A549 (cell line): ENCODE measurements at regions not wholly inside any gene's neighbourhood (a gene's known extent, or its start where the extent isn't known, plus 50 kb on each side); places are given as distances from the start of the nearest gene placed in this dataset.

Experiments used
- ATAC-seq, 2 experiments: fragments of 200-7000 bp in 1 of 2; fragments of >200 bp in 1 of 2; cut with Nextera tagmentation in 1 of 2; cut with Tn5 transposase in 1 of 2; 3 replicates each; pipeline versions ENCODE4 v1.8.0 to v1.9.1; 2018 to 2020; ENCODE audit warnings: mild to moderate bottlenecking in 1 of 2, moderate library complexity in 1 of 2
- CTCF ChIA-PET: fragments of 300-600 bp; sonication (Branson Sonifier 250); formaldehyde crosslinking; extraction: SDS; loops from one replicate; lab custom pipeline; 2021; ENCODE audit warnings: antibody characterized with exemption, inconsistent platforms; lab: Yijun Ruan, JAX
- POLR2A ChIA-PET: fragments of 350-600 bp; formaldehyde crosslinking; extraction: SDS; loops from one replicate; lab custom pipeline; 2021; ENCODE audit warnings: antibody characterized with exemption, inconsistent platforms; lab: Yijun Ruan, JAX
- DNase-seq, 2 experiments: peaks; one replicate each; pipeline versions ENCODE4 v3.0.0 to v3.0.0-alpha.2; 2011 to 2016; ENCODE audit warnings: low read depth in 1 of 2, low spot score in 1 of 2
- FAIRE-seq: peaks from 2 replicates; lab custom pipeline; 2011; peaks lifted over from hg19 to GRCh38; lab: Jason Lieb, UNC
- H3K27ac ChIP-seq, 2 experiments: fragments of >200 bp; sonication (Bioruptor Twin); formaldehyde crosslinking; 3 replicates each; pipeline ENCODE4 v1.5.1; 2016 to 2017
- H3K4me1 ChIP-seq: fragments of >200 bp; sonication (Bioruptor Twin); formaldehyde crosslinking; 3 replicates; pipeline ENCODE4 v1.6.1; 2016
- H3K4me2 ChIP-seq: fragments of >200 bp; sonication (Bioruptor Twin); formaldehyde crosslinking; 3 replicates; pipeline ENCODE4 v1.6.1; 2016
- H3K4me3 ChIP-seq: fragments of >200 bp; sonication (Bioruptor Twin); formaldehyde crosslinking; 3 replicates; pipeline ENCODE4 v1.5.1; 2016
- H3K9me3 ChIP-seq: fragments of >200 bp; sonication (Bioruptor Twin); formaldehyde crosslinking; 3 replicates; pipeline ENCODE4 v1.6.1; 2016
- CBX8 ChIP-seq: fragments of 200-600 bp; sonication (generic); IDR thresholded peaks from 2 replicates; pipeline ENCODE4 v1.6.1; 2016
- CEBPB ChIP-seq, 2 experiments: fragments of >200 bp in 1 of 2; sonication (Bioruptor Twin) in 1 of 2; formaldehyde crosslinking in 1 of 2; IDR thresholded peaks; 2 replicates each; pipeline ENCODE4 v1.6.1; 2012 to 2016
- CHD2 ChIP-seq: fragments of 150-350 bp; IDR thresholded peaks from 2 replicates; pipeline ENCODE4 v1.6.1; 2014; ENCODE audit warnings: low read length; ENCODE audit not compliant: partially characterized antibody
- CHD4 ChIP-seq: fragments of 200-600 bp; sonication (generic); IDR thresholded peaks from 2 replicates; pipeline ENCODE4 v1.6.1; 2016; ENCODE audit warnings: antibody characterized with exemption, mild to moderate bottlenecking, borderline replicate concordance
- CTCF ChIP-seq: fragments of >200 bp; sonication (Bioruptor Twin); formaldehyde crosslinking; IDR thresholded peaks from 3 replicates; pipeline ENCODE4 v1.5.1; 2016
- ELK1 ChIP-seq: fragments of 150-350 bp; IDR thresholded peaks from 2 replicates; pipeline ENCODE4 v1.6.1; 2014; ENCODE audit warnings: low read depth, mild to moderate bottlenecking, low read length
- EP300 ChIP-seq, 2 experiments: fragments of >200 bp; sonication (Bioruptor Twin); formaldehyde crosslinking; IDR thresholded peaks; 2 replicates in 1 of 2; 3 replicates in 1 of 2; pipeline ENCODE4 v1.6.1; 2016 to 2017
- ESRRA ChIP-seq: fragments of 150-350 bp; IDR thresholded peaks from 2 replicates; pipeline ENCODE4 v1.6.1; 2014; ENCODE audit warnings: mild to moderate bottlenecking, low read length, borderline replicate concordance
- FOSB ChIP-seq: fragments of 250-450 bp; sonication (Bioruptor Pico); IDR thresholded peaks from 2 replicates; pipeline ENCODE4 v1.5.0; 2020; ENCODE audit warnings: mild to moderate bottlenecking, moderate library complexity
- FOSL2 ChIP-seq, 2 experiments: fragments of 450-650 bp in 1 of 2; fragments of >200 bp in 1 of 2; sonication (Bioruptor Twin) in 1 of 2; formaldehyde crosslinking; IDR thresholded peaks; 2 replicates each; pipeline versions ENCODE4 v1.5.0 to v1.6.1; 2016 to 2020; ENCODE audit warnings: mild to moderate bottlenecking in 1 of 2, moderate library complexity in 1 of 2
- FOXS1 ChIP-seq: fragments of 250-450 bp; sonication (Bioruptor Pico); IDR thresholded peaks from 2 replicates; pipeline ENCODE4 v1.5.0; 2020; ENCODE audit warnings: mild to moderate bottlenecking, moderate library complexity
- HDAC2 ChIP-seq: fragments of 200-600 bp; sonication (generic); IDR thresholded peaks from 2 replicates; pipeline ENCODE4 v1.6.1; 2016
- HES2 ChIP-seq: fragments of >200 bp; sonication (Bioruptor Twin); formaldehyde crosslinking; IDR thresholded peaks from 2 replicates; pipeline ENCODE4 v1.6.1; 2016
- HEYL ChIP-seq: fragments of 250-450 bp; sonication (Bioruptor Pico); IDR thresholded peaks from 2 replicates; pipeline ENCODE4 v1.8.0; 2021; ENCODE audit warnings: mild to moderate bottlenecking, moderate library complexity
- HMGXB4 ChIP-seq: fragments of 250-450 bp; sonication (Bioruptor Pico); IDR thresholded peaks from 2 replicates; pipeline ENCODE4 v1.5.0; 2021; ENCODE audit warnings: mild to moderate bottlenecking, moderate library complexity, borderline replicate concordance
- JUNB ChIP-seq: fragments of >200 bp; sonication (Bioruptor Twin); formaldehyde crosslinking; IDR thresholded peaks from 2 replicates; pipeline ENCODE4 v1.6.1; 2016
- MAFK ChIP-seq: fragments of 450-650 bp; IDR thresholded peaks from 2 replicates; pipeline ENCODE4 v1.6.1; 2014; ENCODE audit not compliant: partially characterized antibody
- MAX ChIP-seq: IDR thresholded peaks from 2 replicates; pipeline ENCODE4 v1.6.1; 2012
- MAZ ChIP-seq: fragments of 150-350 bp; IDR thresholded peaks from 2 replicates; pipeline ENCODE4 v1.6.1; 2014; ENCODE audit warnings: antibody characterized with exemption, low read depth, low read length, borderline replicate concordance
- NPAS2 ChIP-seq: fragments of 250-450 bp; sonication (Bioruptor Pico); IDR thresholded peaks from 2 replicates; pipeline ENCODE4 v1.8.0; 2022; ENCODE audit warnings: mild to moderate bottlenecking, moderate library complexity, borderline replicate concordance
- NR3C1 ChIP-seq: fragments of >200 bp; sonication (Bioruptor Twin); formaldehyde crosslinking; IDR thresholded peaks from 3 replicates; pipeline ENCODE4 v1.6.1; 2017
- POLR2A ChIP-seq: IDR thresholded peaks from 2 replicates; pipeline ENCODE4 v1.6.1; 2012; ENCODE audit warnings: mild to moderate bottlenecking, low read length
- RAD21 ChIP-seq, 2 experiments: fragments of >200 bp in 1 of 2; sonication (Bioruptor Twin) in 1 of 2; formaldehyde crosslinking in 1 of 2; IDR thresholded peaks in 1 of 2; conservative IDR thresholded peaks in 1 of 2; 2 replicates in 1 of 2; 3 replicates in 1 of 2; pipeline ENCODE4 v1.6.1; 2012 to 2018; ENCODE audit warnings: inconsistent platforms in 1 of 2
- RFX5 ChIP-seq: fragments of 450-650 bp; IDR thresholded peaks from 2 replicates; pipeline ENCODE4 v1.7.1; 2014; ENCODE audit warnings: antibody characterized with exemption, mild to moderate bottlenecking, moderate library complexity
- SREBF2 ChIP-seq: fragments of 450-650 bp; IDR thresholded peaks from 2 replicates; pipeline ENCODE4 v1.6.1; 2014; ENCODE audit warnings: mild to moderate bottlenecking, moderate library complexity
- TFCP2L1 ChIP-seq: fragments of 250-450 bp; sonication (Bioruptor Pico); IDR thresholded peaks from 2 replicates; pipeline ENCODE4 v1.5.0; 2021; ENCODE audit warnings: mild to moderate bottlenecking
- ZC3H11A ChIP-seq: fragments of 450-650 bp; IDR thresholded peaks from 2 replicates; pipeline ENCODE4 v1.6.1; 2014; ENCODE audit warnings: antibody characterized with exemption, mild to moderate bottlenecking
- ZFP36 ChIP-seq: fragments of 450-650 bp; IDR thresholded peaks from 2 replicates; pipeline ENCODE4 v1.6.1; 2014; ENCODE audit warnings: borderline replicate concordance; ENCODE audit not compliant: partially characterized antibody
- ZSCAN20 ChIP-seq: fragments of 250-450 bp; sonication (Bioruptor Pico); IDR thresholded peaks from 2 replicates; pipeline ENCODE4 v1.8.0; 2022; ENCODE audit warnings: mild to moderate bottlenecking, moderate library complexity
- WGBS: methylation state at CpG from one replicate; pipeline ENCODE4 v1.1.6; 2017; ENCODE audit errors: missing lambda C conversion rate; 5-methylcytosine and 5-hydroxymethylcytosine counted together

- no peak for DNase-seq
- no peak for FAIRE-seq
- ATAC-seq = no peak
- Histone ChIP-seq H3K4me1 (no peaks in the 10 kb centered on the region), H3K9me3 (no peaks in the 10 kb centered on the region), H3K4me2 (no peak overlapping the region), H3K4me3 (no peak overlapping the region), H3K27ac (no peak overlapping the region)
- TF ChIP-seq SREBF2 (no peak), ZC3H11A (no peak), FOSL2 (IDR thresholded peaks at IDR 0.05) (no peak), FOSL2 (CRISPR knock-in tag; IDR thresholded peaks at IDR 0.05) (no peak), MAFK (no peak), NPAS2 (CRISPR knock-in tag) (no peak), CBX8 (no peak), CHD4 (no peak), CHD2 (no peak), NR3C1 (no peak), POLR2A (no peak), FOSB (CRISPR knock-in tag) (no peak), HEYL (CRISPR knock-in tag) (no peak), RFX5 (no peak), RAD21 (conservative IDR thresholded peaks at IDR 0.05 in 1 of 2, IDR thresholded peaks at IDR 0.05 in 1 of 2) (no peak), EP300 (IDR thresholded peaks at IDR 0.05) (no peak), MAX (no peak), CEBPB (IDR thresholded peaks at IDR 0.05) (no peak), HES2 (no peak), MAZ (no peak), HMGXB4 (no peak)
- ChIA-PET POLR2A (no interaction called here), CTCF (interaction anchor here (0.6 kb wide), 1 partner anchor 60 kb away, joined by 3 read pairs; no protein-coding TSS in a partner anchor)
- WGBS = 80% methylated on average over 1 of the region's 1 CpG
Measured at GRCh38 chr10:4230036-4230435, 445.0 kb upstream of the KLF6 start.

GRCh38 chr10:4229106-4229505, 444.1 kb upstream of the KLF6 start:
- DNase-seq = no peak
- ChIA-PET CTCF (no interaction called here), POLR2A (no interaction called here)
- no peak for ATAC-seq
- no peak for TF ChIP-seq ZSCAN20 (CRISPR knock-in tag)
- no peak for TF ChIP-seq CEBPB (IDR thresholded peaks at IDR 0.05)
- no peak for TF ChIP-seq FOXS1 (CRISPR knock-in tag)
- no peak for TF ChIP-seq JUNB
- no peak for TF ChIP-seq NPAS2 (CRISPR knock-in tag)
- TF ChIP-seq MAFK = no peak
- no peak for TF ChIP-seq SREBF2
- no peak for TF ChIP-seq MAX
- no peak for TF ChIP-seq TFCP2L1 (CRISPR knock-in tag)
- TF ChIP-seq ESRRA = no peak
- no peak for TF ChIP-seq HDAC2
- no peak for TF ChIP-seq NR3C1
- TF ChIP-seq ZFP36 = no peak
- TF ChIP-seq ELK1 = no peak
- no peak for TF ChIP-seq CTCF
- no peak overlapping the region for H3K4me3 ChIP-seq
- FAIRE-seq = no peak
- H3K9me3 ChIP-seq = no peaks in the 10 kb centered on the region
- 79% methylated on average over 5 of the region's 5 CpGs for WGBS
- no peaks in the 10 kb centered on the region for H3K4me1 ChIP-seq
- H3K4me2 ChIP-seq = no peak overlapping the region
- no peak overlapping the region for H3K27ac ChIP-seq
